ENCODE measurements at regions not wholly inside any gene's neighbourhood (a gene's known extent, or its start where the extent isn't known, plus 50 kb on each side); places are given as distances from the start of the nearest gene placed in this dataset.

DNA sequence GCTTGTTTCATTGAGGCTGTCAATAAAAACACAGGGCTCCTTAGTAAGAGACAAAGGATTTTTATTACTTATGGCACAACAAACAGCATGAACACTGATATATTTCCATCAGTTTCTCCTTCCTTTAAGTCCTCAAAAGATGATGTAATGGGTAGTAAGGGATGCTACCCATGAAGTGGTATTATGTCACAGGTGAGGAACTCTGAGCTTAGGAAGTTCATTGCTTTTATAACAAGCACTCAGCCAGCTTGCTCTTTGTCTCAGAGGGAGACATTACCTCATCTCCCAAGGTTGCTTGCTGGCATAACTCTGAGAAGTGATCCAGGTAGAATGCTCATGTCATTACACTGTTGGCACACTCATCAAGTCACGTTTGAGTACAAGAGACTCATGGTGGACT, 287.0 kb upstream of the OR4E1 start:
- H3K27ac ChIP-seq: no peak overlapping the region

DNA sequence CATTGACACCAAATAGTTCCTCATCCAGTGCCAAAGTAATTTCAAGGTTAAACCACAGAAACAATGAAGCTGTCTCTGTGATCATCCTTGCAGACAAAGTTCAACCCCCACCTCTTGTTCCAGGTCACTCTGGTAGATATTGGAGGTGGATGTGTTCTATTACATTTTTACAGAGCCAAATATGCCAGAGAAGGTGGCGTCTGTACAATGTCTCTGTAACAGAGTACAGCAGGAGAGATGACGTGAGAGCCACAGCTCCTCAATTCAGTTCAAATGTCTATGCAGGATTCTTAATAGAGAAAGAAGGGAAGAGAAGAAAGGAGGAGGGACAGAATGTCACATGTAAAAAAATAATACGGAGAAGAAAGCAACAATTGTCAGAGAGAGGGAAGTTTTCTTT, 268.3 kb upstream of the OR4E1 start:
- TF ChIP-seq POLR2A (IDR thresholded peaks at IDR 0.05): no peak
- TF ChIP-seq, protein P1, sequence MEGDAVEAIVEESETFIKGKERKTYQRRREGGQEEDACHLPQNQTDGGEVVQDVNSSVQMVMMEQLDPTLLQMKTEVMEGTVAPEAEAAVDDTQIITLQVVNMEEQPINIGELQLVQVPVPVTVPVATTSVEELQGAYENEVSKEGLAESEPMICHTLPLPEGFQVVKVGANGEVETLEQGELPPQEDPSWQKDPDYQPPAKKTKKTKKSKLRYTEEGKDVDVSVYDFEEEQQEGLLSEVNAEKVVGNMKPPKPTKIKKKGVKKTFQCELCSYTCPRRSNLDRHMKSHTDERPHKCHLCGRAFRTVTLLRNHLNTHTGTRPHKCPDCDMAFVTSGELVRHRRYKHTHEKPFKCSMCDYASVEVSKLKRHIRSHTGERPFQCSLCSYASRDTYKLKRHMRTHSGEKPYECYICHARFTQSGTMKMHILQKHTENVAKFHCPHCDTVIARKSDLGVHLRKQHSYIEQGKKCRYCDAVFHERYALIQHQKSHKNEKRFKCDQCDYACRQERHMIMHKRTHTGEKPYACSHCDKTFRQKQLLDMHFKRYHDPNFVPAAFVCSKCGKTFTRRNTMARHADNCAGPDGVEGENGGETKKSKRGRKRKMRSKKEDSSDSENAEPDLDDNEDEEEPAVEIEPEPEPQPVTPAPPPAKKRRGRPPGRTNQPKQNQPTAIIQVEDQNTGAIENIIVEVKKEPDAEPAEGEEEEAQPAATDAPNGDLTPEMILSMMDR (IDR thresholded peaks at IDR 0.05): no peak
- H3K27ac ChIP-seq: no peak overlapping the region
- no peak for DNase-seq
- H3K27me3 ChIP-seq: no peaks in the 10 kb centered on the region
- H3K9me3 ChIP-seq: no peaks in the 10 kb centered on the region
- no peaks in the 10 kb centered on the region for H3K4me1 ChIP-seq
- no peaks in the 10 kb centered on the region for H3K36me3 ChIP-seq
- intact Hi-C loops (cut with DNase I): no loop called here
- no peak for ATAC-seq
- WGBS (ENCODE audit: insufficient coverage, low coverage, low lambda C conversion rate, missing lambda C conversion rate): 41% methylated on average over 3 of the region's 3 CpGs
- H3K4me3 ChIP-seq: no peak overlapping the region

More for the DNA sequence above, 287.0 kb upstream of the OR4E1 start:
- Histone ChIP-seq H3K4me1 (no peaks in the 10 kb centered on the region), H3K9me3 (no peaks in the 10 kb centered on the region), H3K4me3 (no peak overlapping the region), H3K36me3 (no peaks in the 10 kb centered on the region), H3K27me3 (no peaks in the 10 kb centered on the region)
- TF ChIP-seq POLR2A (IDR thresholded peaks at IDR 0.05): no peak
- TF ChIP-seq, protein P1 (IDR thresholded peaks at IDR 0.05): no peak
- WGBS (ENCODE audit: insufficient coverage, low coverage, low lambda C conversion rate, missing lambda C conversion rate): 18% methylated on average over 1 of the region's 1 CpG
- DNase-seq (no peak), ATAC-seq (no peak)
- intact Hi-C loops (cut with DNase I): no loop called here

DNA sequence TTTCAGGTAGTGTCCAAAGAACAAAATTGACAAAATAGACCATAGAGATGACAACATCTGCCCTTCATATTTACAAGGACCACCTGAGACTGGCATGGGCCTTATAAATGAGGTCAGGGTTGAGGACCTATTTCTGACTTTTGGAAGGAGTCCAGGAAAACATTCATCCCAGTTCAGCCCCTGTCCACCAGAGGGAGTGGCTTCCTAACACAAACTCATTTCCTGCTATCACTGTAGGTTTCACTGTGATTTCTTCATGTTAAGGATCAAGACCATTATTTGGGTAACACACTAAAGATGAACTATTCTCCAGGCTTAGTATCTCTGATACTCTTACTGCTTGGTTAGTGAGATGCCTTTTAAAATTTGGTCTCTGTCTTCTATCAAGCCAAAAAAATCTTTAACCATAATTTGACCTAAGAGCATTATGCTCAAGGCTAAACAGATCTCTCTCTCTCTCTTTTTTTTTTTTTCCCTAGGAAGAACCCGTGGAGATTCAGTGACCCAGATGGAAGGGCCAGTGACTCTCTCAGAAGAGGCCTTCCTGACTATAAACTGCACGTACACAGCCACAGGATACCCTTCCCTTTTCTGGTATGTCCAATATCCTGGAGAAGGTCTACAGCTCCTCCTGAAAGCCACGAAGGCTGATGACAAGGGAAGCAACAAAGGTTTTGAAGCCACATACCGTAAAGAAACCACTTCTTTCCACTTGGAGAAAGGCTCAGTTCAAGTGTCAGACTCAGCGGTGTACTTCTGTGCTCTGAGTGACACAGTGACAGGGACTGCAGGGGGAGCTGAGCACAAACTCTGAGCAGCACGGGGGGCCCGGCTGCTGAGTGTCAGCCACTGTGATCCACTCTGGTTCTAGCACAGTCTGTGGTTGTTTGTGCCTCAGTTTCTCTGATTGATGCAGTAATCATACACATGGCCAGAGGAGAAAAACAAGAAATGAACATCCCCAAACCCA, 267.6 kb upstream of the OR4E1 start:
- no peaks in the 10 kb centered on the region for H3K36me3 ChIP-seq
- TF ChIP-seq, protein P1 (IDR thresholded peaks at IDR 0.05): peak; percentile 18 to 49 (median 42)
- no peak for TF ChIP-seq POLR2A (IDR thresholded peaks at IDR 0.05)
- no peak overlapping the region for H3K4me3 ChIP-seq
- H3K9me3 ChIP-seq: no peaks in the 10 kb centered on the region
- H3K4me1 ChIP-seq: no peaks in the 10 kb centered on the region
- H3K27me3 ChIP-seq: no peaks in the 10 kb centered on the region
- ATAC-seq: peak; percentile 51 to 76 (median 68)
- DNase-seq: no peak
- no peak overlapping the region for H3K27ac ChIP-seq
- intact Hi-C loops (cut with DNase I): no loop called here
- WGBS (ENCODE audit: insufficient coverage, low coverage, low lambda C conversion rate, missing lambda C conversion rate): 33% methylated on average over 6 of the region's 7 CpGs

DNA sequence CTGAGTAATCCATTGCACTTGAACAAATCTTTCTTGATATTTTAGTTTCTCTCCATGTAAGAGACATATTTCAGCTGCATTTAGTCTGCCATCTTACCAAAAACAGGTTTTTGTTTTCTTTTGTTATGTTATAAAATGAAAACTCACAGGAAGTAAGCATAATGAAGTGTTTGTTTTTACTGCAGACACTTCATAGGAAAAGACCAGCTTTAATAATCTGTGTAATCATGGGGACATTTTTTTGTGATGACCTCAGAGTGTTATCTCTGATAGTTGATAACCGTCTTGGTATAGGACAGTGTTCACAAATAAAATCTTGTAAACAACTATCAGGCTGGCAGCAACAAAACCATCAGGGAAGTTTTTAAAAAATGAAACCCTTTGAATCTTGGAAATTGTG, 266.2 kb upstream of the OR4E1 start:
- H3K4me3 ChIP-seq: no peak overlapping the region
- TF ChIP-seq, protein P1 (IDR thresholded peaks at IDR 0.05): no peak
- TF ChIP-seq POLR2A (IDR thresholded peaks at IDR 0.05): no peak
- ATAC-seq (no peak), DNase-seq (no peak)
- intact Hi-C loops (cut with DNase I): no loop called here
- H3K4me1 ChIP-seq: no peaks in the 10 kb centered on the region
- H3K36me3 ChIP-seq: no peaks in the 10 kb centered on the region
- H3K27ac ChIP-seq: no peak overlapping the region
- WGBS (ENCODE audit: insufficient coverage, low coverage, low lambda C conversion rate, missing lambda C conversion rate): 42% methylated on average over 1 of the region's 1 CpG
- no peaks in the 10 kb centered on the region for H3K9me3 ChIP-seq
- H3K27me3 ChIP-seq: no peaks in the 10 kb centered on the region
